Lower lobe of right lung (tissue), 2 donors: ENCODE measurements at regions not wholly inside any gene's neighbourhood (a gene's known extent, or its start where the extent isn't known, plus 50 kb on each side); places are given as distances from the start of the nearest gene placed in this dataset.

Experiments used
- ATAC-seq, 2 donors: fragments of 200-7000 bp; cut with Tn5 transposase; one replicate each; pipeline ENCODE4 v1.9.1; 2020 to 2022; ENCODE audit warnings: mild to moderate bottlenecking in 2 of 2, moderate library complexity in 2 of 2
- DNase-seq: peaks from one replicate; pipeline ENCODE4 v3.0.0-alpha.2; 2020
- H3K27ac ChIP-seq: fragments of 200-600 bp; one replicate; pipeline ENCODE4 v1.8.0; 2022
- H3K27me3 ChIP-seq: fragments of 200-600 bp; one replicate; pipeline ENCODE4 v1.8.0; 2022; ENCODE audit warnings: low read depth
- H3K36me3 ChIP-seq: fragments of 200-600 bp; one replicate; pipeline ENCODE4 v1.8.0; 2022; ENCODE audit warnings: mild to moderate bottlenecking
- H3K4me1 ChIP-seq: fragments of 200-600 bp; one replicate; pipeline ENCODE4 v1.8.0; 2022
- H3K4me3 ChIP-seq: fragments of 200-600 bp; one replicate; pipeline ENCODE4 v1.8.0; 2022; ENCODE audit warnings: mild to moderate bottlenecking
- H3K9me3 ChIP-seq: fragments of 200-600 bp; one replicate; pipeline ENCODE4 v1.8.0; 2022
- intact Hi-C: fragments of 100-400 bp; cut with DNase I; formaldehyde crosslinking; loops from one replicate; pipeline ENCODE4 v1.11.0; 2022
- TF ChIP-seq, protein P1 (sequence below): fragments of 200-600 bp; IDR thresholded peaks from one replicate; pipeline ENCODE4 v1.8.0; 2022; ENCODE audit warnings: antibody characterized with exemption, mild to moderate bottlenecking
- donor health status: DM: no; HTN: yes; CAD: no; lungs with severe emphysema.

DNA sequence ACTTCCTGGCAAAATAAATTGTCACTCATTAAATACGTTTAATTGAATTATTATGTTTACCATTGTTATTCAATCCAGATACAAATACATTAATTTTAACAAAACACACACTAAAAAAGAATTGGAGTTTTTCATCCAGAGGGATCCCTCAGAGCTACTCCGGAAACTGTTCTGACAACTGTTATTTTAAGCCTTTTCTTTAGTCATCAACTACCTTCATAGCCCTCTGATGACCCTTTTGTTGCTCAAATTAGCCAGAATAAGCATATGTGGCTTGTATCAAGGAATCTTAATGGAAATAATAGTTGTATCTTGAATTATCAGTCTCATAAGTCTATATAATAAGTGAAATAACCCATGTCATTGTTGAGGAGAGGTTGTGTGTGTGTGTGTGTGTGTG is 405.4 kb upstream of the FAT3 start:
- TF ChIP-seq, protein P1, sequence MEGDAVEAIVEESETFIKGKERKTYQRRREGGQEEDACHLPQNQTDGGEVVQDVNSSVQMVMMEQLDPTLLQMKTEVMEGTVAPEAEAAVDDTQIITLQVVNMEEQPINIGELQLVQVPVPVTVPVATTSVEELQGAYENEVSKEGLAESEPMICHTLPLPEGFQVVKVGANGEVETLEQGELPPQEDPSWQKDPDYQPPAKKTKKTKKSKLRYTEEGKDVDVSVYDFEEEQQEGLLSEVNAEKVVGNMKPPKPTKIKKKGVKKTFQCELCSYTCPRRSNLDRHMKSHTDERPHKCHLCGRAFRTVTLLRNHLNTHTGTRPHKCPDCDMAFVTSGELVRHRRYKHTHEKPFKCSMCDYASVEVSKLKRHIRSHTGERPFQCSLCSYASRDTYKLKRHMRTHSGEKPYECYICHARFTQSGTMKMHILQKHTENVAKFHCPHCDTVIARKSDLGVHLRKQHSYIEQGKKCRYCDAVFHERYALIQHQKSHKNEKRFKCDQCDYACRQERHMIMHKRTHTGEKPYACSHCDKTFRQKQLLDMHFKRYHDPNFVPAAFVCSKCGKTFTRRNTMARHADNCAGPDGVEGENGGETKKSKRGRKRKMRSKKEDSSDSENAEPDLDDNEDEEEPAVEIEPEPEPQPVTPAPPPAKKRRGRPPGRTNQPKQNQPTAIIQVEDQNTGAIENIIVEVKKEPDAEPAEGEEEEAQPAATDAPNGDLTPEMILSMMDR = no peak
- no peak overlapping the region for H3K27ac ChIP-seq
- no peaks in the 10 kb centered on the region for H3K9me3 ChIP-seq
- DNase-seq (no peak), ATAC-seq (no peak)
- H3K4me3 ChIP-seq = no peak overlapping the region
- no peaks in the 10 kb centered on the region for H3K27me3 ChIP-seq
- H3K36me3 ChIP-seq = no peaks in the 10 kb centered on the region
- intact Hi-C loops = no loop called here
- no peaks in the 10 kb centered on the region for H3K4me1 ChIP-seq

DNA sequence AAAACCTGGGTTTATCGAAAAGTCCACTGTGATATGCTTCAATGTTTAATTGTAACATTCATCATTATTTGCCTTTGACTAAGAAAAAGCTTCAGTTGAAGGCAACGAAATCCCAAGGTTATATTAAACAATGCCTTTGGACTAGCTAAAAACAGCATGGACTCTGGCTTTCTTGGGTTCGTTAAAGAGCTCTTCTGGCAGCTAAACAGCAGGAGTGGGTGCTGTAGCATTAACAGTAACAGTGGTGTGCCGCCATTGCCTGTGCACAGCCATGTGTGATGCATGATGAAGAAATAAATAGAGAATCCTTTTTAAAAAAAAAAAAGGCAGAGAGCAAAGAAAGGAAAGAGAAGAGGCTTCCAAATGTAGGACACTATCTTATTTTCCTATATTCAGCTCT is 406.6 kb upstream of the FAT3 start:
- H3K4me1 ChIP-seq = no peaks in the 10 kb centered on the region

DNA sequence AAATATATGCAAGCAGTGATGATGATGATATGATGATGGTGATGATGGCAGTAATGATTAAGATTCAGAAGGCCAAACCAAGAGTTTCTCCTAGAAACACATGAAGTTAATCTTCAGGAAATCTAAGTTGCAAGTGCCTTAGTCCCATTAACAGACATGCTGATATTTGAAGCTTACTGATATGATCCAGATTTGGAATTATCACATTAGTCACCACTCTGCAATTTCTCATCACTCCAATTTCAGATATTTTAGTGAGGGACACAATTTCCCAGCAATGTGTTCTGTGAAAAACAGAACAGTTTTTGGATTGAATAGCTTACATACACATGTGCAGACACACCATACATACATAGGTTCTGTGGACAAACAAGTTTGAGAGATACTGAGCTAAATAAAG is 411.4 kb upstream of the FAT3 start:
- TF ChIP-seq, protein P1 = no peak
- intact Hi-C loops = no loop called here
- Histone ChIP-seq H3K4me1 (no peaks in the 10 kb centered on the region), H3K27me3 (no peaks in the 10 kb centered on the region), H3K27ac (no peak overlapping the region), H3K4me3 (no peak overlapping the region), H3K36me3 (no peaks in the 10 kb centered on the region), H3K9me3 (no peaks in the 10 kb centered on the region)
- DNase-seq (no peak), ATAC-seq (no peak)

More for the DNA sequence above, 406.6 kb upstream of the FAT3 start:
- Histone ChIP-seq H3K27me3 (no peaks in the 10 kb centered on the region), H3K4me3 (no peak overlapping the region), H3K9me3 (no peaks in the 10 kb centered on the region), H3K36me3 (no peaks in the 10 kb centered on the region), H3K27ac (no peak overlapping the region)
- intact Hi-C loops = no loop called here
- ATAC-seq = no peak
- no peak for DNase-seq
- TF ChIP-seq, protein P1 = no peak

DNA sequence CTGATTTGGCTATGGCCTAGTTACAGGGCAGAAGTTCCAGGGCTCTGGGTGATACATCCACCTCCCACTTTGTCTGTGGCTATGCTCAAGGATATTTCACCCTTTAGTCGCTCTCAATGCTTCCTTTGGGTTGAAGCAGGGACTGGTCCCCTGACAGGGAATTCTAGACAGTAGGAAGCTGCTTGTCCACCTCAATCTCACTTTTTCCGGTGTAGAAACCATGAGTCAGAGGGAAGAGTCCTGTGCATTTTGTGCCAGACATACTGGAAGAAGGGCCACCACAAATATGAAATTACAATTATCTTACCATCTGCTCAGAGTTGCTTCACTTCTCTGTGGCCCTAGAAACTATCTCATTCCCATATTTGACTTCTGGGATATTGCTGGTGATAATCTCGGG is 413.7 kb upstream of the FAT3 start:
- TF ChIP-seq, protein P1 = no peak
- Histone ChIP-seq H3K9me3 (no peaks in the 10 kb centered on the region), H3K4me1 (no peaks in the 10 kb centered on the region), H3K27ac (no peak overlapping the region), H3K36me3 (no peaks in the 10 kb centered on the region), H3K27me3 (no peaks in the 10 kb centered on the region), H3K4me3 (no peak overlapping the region)
- no peak for DNase-seq
- no peak for ATAC-seq
- intact Hi-C loops = no loop called here

DNA sequence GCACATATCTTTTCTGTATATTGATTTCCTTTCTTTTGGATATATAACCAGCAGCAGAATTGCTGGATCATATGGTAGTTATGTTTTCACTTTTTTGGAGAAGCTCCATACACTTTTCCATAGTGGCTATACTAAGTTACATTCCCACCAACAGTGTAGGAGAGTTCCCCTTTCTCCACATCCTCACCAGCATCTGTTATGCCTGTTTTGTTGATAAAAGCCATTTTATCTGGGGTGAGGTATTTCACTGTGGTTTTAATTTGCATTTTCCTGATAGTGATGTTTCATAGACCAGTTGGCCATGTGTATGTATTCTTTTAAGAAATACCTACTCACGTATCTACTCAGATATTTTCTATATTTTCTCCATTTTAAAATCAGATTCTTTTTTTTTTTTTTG is 419.3 kb upstream of the FAT3 start:
- ATAC-seq = no peak
- Histone ChIP-seq H3K4me3 (no peak overlapping the region), H3K4me1 (no peaks in the 10 kb centered on the region), H3K36me3 (no peaks in the 10 kb centered on the region), H3K27ac (no peak overlapping the region), H3K27me3 (no peaks in the 10 kb centered on the region), H3K9me3 (no peaks in the 10 kb centered on the region)
- TF ChIP-seq, protein P1 = no peak
- intact Hi-C loops = no loop called here
- no peak for DNase-seq

DNA sequence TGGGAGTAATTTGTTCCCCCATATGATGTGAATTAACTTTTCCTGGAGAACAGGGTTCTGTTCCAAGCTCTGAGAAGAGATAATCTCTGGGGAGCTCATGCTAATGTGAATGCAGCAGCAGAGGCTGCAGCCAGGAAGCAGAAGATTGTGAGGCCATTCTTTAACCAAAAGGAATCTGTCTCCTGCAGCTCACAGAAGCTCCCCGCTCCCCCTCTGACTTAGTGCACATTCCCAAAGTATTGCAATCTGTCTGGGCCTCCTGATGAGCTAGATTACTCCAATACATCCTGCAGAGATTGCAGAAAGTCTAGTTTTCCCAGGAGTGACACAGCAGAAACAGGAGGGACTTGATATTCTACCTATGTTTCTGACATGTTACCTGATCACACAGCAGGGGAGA is 420.6 kb upstream of the FAT3 start:
- Histone ChIP-seq H3K9me3 (no peaks in the 10 kb centered on the region), H3K27ac (no peak overlapping the region), H3K36me3 (no peaks in the 10 kb centered on the region), H3K27me3 (no peaks in the 10 kb centered on the region), H3K4me3 (no peak overlapping the region), H3K4me1 (no peaks in the 10 kb centered on the region)
- no peak for ATAC-seq
- TF ChIP-seq, protein P1 = no peak
- DNase-seq = no peak
- intact Hi-C loops = no loop called here
